GM06990 (cell line): ENCODE measurements at regions not wholly inside any gene's neighbourhood (a gene's known extent, or its start where the extent isn't known, plus 50 kb on each side); places are given as distances from the start of the nearest gene placed in this dataset.
"Not testable (repeated sequence)": the region's sequence is repeated elsewhere in the genome, so short reads cannot be mapped to it uniquely, and the experiment has no call there.

Source experiments
- DNase-seq: peaks from one replicate; pipeline ENCODE4 v3.0.0-alpha.2; 2011; ENCODE audit not compliant: insufficient read length; ENCODE audit errors: extremely low read depth
- H3K27me3 ChIP-seq: replicated peaks from 2 replicates; pipeline ENCODE4 v1.6.0; 2011; ENCODE audit warnings: low read length; ENCODE audit not compliant: control insufficient read depth, insufficient read depth
- H3K36me3 ChIP-seq: 2 replicates; pipeline ENCODE4 v1.5.1; 2011; ENCODE audit warnings: low read length; ENCODE audit not compliant: control insufficient read depth, insufficient read depth
- H3K4me3 ChIP-seq: replicated peaks from 2 replicates; pipeline ENCODE4 v1.5.1; 2011; ENCODE audit warnings: low read depth, mild to moderate bottlenecking, control low read depth, low read length
- TF ChIP-seq, protein P1 (sequence below): IDR thresholded peaks from 2 replicates; pipeline ENCODE4 v1.5.1; 2011; ENCODE audit warnings: low read length, control low read depth, mild to moderate bottlenecking, inconsistent platforms; ENCODE audit not compliant: insufficient read depth, poor library complexity, severe bottlenecking

- TF ChIP-seq, protein P1, sequence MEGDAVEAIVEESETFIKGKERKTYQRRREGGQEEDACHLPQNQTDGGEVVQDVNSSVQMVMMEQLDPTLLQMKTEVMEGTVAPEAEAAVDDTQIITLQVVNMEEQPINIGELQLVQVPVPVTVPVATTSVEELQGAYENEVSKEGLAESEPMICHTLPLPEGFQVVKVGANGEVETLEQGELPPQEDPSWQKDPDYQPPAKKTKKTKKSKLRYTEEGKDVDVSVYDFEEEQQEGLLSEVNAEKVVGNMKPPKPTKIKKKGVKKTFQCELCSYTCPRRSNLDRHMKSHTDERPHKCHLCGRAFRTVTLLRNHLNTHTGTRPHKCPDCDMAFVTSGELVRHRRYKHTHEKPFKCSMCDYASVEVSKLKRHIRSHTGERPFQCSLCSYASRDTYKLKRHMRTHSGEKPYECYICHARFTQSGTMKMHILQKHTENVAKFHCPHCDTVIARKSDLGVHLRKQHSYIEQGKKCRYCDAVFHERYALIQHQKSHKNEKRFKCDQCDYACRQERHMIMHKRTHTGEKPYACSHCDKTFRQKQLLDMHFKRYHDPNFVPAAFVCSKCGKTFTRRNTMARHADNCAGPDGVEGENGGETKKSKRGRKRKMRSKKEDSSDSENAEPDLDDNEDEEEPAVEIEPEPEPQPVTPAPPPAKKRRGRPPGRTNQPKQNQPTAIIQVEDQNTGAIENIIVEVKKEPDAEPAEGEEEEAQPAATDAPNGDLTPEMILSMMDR: no peak
Measured at GRCh38 chr3:5498981-5499380, 311.5 kb downstream of the EDEM1 start.

GRCh38 chr3:5499404-5499803 is 311.9 kb downstream of the EDEM1 start:
- Histone ChIP-seq H3K27me3 (no peaks in the 10 kb centered on the region), H3K4me3 (no peak overlapping the region), H3K36me3 (no peaks in the 10 kb centered on the region)
- DNase-seq: no peak
- TF ChIP-seq, protein P1: no peak

More at GRCh38 chr3:5498981-5499380, 311.5 kb downstream of the EDEM1 start:
- H3K27me3 ChIP-seq: no peaks in the 10 kb centered on the region
- no peak overlapping the region for H3K4me3 ChIP-seq
- DNase-seq: no peak
- H3K36me3 ChIP-seq: no peaks in the 10 kb centered on the region

DNA sequence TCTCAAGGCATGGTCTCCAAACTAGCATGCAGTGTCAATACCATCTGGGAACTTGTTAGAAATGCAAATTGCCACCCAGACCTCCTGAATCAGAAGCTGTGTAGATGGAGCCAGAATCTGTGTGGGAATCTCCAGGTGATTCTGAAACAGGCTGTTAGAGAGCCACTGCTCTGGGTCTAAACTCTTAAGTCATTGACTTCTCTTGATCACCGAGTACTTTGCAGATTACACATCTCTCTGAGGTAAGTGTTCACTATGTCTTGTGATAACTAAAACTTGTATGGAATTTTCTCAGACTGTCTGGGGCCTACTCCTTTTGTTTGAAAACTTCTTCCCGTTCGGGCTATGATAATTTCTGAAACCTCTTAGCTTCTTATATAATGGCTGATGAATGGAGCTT is 315.6 kb downstream of the EDEM1 start:
- DNase-seq: no peak
- Histone ChIP-seq H3K36me3 (no peaks in the 10 kb centered on the region), H3K4me3 (no peak overlapping the region), H3K27me3 (no peaks in the 10 kb centered on the region)
- TF ChIP-seq, protein P1: no peak

GRCh38 chr3:5504135-5504534 is 316.6 kb downstream of the EDEM1 start:
- no peak for DNase-seq
- no peaks in the 10 kb centered on the region for H3K27me3 ChIP-seq
- H3K36me3 ChIP-seq: no peaks in the 10 kb centered on the region
- TF ChIP-seq, protein P1: no peak
- H3K4me3 ChIP-seq: no peak overlapping the region

DNA sequence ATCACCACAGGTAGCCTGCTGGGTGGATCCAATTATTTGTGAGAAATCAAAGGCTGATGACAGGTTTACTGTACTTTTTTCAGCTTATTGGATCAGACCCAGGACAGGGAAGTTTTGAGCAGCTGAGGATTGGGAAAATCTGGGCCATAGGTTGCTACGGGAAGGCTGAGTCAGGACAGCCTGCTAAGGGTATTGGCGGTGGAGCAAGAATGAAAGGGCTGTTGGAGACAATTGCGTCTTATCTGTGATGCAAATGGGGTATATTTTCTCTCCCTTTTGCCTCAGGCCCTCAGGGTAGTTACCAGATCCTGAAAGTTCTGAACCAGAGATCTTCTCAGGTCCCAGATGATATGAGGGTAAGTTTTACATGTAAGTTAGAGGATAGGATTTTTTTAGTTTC is 317.7 kb downstream of the EDEM1 start:
- H3K36me3 ChIP-seq: no peaks in the 10 kb centered on the region
- no peak overlapping the region for H3K4me3 ChIP-seq
- H3K27me3 ChIP-seq: no peaks in the 10 kb centered on the region
- TF ChIP-seq, protein P1: no peak
- DNase-seq: no peak

GRCh38 chr3:5505997-5506396 is 318.5 kb downstream of the EDEM1 start:
- TF ChIP-seq, protein P1: no peak
- no peak for DNase-seq
- H3K4me3 ChIP-seq: no peak overlapping the region
- H3K27me3 ChIP-seq: no peaks in the 10 kb centered on the region
- no peaks in the 10 kb centered on the region for H3K36me3 ChIP-seq

DNA sequence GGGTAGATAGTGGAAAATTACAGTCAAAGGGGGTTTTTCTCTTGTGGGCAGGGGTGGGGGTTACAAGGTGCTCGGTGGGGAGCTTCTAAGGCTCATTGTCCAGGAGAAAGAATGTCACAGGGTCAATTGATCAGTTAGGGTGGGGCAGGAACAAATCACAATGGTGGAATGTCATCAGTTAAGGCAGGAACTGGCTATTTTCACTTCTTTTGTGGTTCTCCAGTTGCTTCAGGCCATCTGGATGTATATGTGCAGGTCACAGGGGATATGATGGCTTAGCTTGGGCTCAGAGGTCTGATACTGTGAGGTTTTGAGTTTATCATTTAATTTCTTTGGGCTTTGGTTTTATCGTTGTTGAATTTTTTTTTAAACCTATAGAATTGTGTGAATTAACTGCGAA is 321.4 kb downstream of the EDEM1 start:
- not testable (repeated sequence) for H3K27me3 ChIP-seq, H3K4me3 ChIP-seq, DNase-seq, H3K36me3 ChIP-seq
